B cell (primary cell): ENCODE measurements at regions not wholly inside any gene's neighbourhood (a gene's known extent, or its start where the extent isn't known, plus 50 kb on each side); places are given as distances from the start of the nearest gene placed in this dataset.
A peak's percentile ranks its signal among the peaks of the same experiment; 100 is the strongest.

Experiments used
- ATAC-seq: fragments of 200-7000 bp; cut with Tn5 transposase; one replicate; pipeline ENCODE4 v1.10.0; 2021; ENCODE audit warnings: low read depth, mild to moderate bottlenecking, moderate number of reproducible peaks, moderate library complexity
- CTCF ChIA-PET: fragments of 350-600 bp; sonication (Branson Sonifier 250); formaldehyde crosslinking; loops from one replicate; lab custom pipeline; 2021; ENCODE audit warnings: antibody characterized with exemption, inconsistent platforms; lab: Charles Lee
- POLR2A ChIA-PET: fragments of 350-600 bp; sonication (Branson Sonifier 250); formaldehyde crosslinking; loops from one replicate; lab custom pipeline; 2021; ENCODE audit warnings: antibody characterized with exemption; lab: Charles Lee
- DNase-seq: peaks from one replicate; pipeline ENCODE4 v3.0.0; 2013
- H2AFZ ChIP-seq: 2 replicates; pipeline ENCODE4 v1.6.1; 2012; ENCODE audit warnings: mild to moderate bottlenecking, low read depth, low read length; ENCODE audit not compliant: insufficient read depth, poor library complexity, severe bottlenecking
- H3K27ac ChIP-seq, 2 donors: 1 replicate in 1 of 2; 2 replicates in 1 of 2; pipeline ENCODE4 v1.5.1; 2012 to 2013; ENCODE audit warnings: low read length in 2 of 2, mild to moderate bottlenecking in 2 of 2, moderate library complexity in 1 of 2
- H3K27me3 ChIP-seq, 4 experiments: fragments of 200-600 bp in 1 of 4; sonication (generic) in 1 of 4; replicated peaks in 1 of 4; 1 replicate in 2 of 4; 2 replicates in 2 of 4; pipeline versions ENCODE4 v1.6.1 to v1.7.0; 2013 to 2016; ENCODE audit warnings: low read length in 3 of 4, mild to moderate bottlenecking in 2 of 4, mixed read lengths in 1 of 4, moderate library complexity in 1 of 4; ENCODE audit not compliant: insufficient read depth in 4 of 4, control insufficient read depth in 3 of 4; ENCODE audit errors: control extremely low read depth in 1 of 4
- H3K36me3 ChIP-seq, 2 experiments: replicated peaks in 1 of 2; 1 replicate in 1 of 2; 2 replicates in 1 of 2; pipeline versions ENCODE4 v1.6.1 to v1.7.1; 2013; ENCODE audit warnings: low read length in 1 of 2; ENCODE audit not compliant: insufficient read depth in 2 of 2, control insufficient read depth in 1 of 2; ENCODE audit errors: control extremely low read depth in 1 of 2, extremely low read depth in 1 of 2
- H3K4me1 ChIP-seq, 2 donors: fragments of 200-600 bp in 1 of 2; sonication (generic) in 1 of 2; 1 replicate in 1 of 2; 2 replicates in 1 of 2; pipeline versions ENCODE4 v1.5.1 to v1.6.1; 2013 to 2017; ENCODE audit warnings: low read length in 2 of 2; ENCODE audit not compliant: control insufficient read depth in 2 of 2, insufficient read depth in 2 of 2
- H3K4me2 ChIP-seq: replicated peaks from 2 replicates; pipeline ENCODE3; 2012; ENCODE audit warnings: mild to moderate bottlenecking, low read depth, low read length; ENCODE audit not compliant: poor library complexity, severe bottlenecking
- H3K4me3 ChIP-seq, 5 experiments: fragments of 200-600 bp in 1 of 5; sonication (generic) in 1 of 5; 1 replicate in 3 of 5; 2 replicates in 2 of 5; pipeline versions ENCODE4 v1.5.1 to v1.7.0; 2011 to 2016; ENCODE audit warnings: low read length in 4 of 5, mild to moderate bottlenecking in 4 of 5, low read depth in 2 of 5, control low read depth in 1 of 5, moderate library complexity in 1 of 5; ENCODE audit not compliant: insufficient read depth in 1 of 5; ENCODE audit errors: control extremely low read depth in 1 of 5, extremely low read depth in 1 of 5
- H3K79me2 ChIP-seq: fragments of 200-600 bp; sonication (generic); one replicate; pipeline ENCODE4 v1.6.0; 2016; ENCODE audit warnings: low read length; ENCODE audit not compliant: control insufficient read depth, insufficient read depth
- H3K9ac ChIP-seq: fragments of 200-600 bp; sonication (generic); 2 replicates; pipeline ENCODE4 v1.6.1; 2017; ENCODE audit warnings: mild to moderate bottlenecking, low read length, moderate library complexity
- H3K9me3 ChIP-seq, 3 donors: one replicate each; pipeline versions ENCODE4 v1.6.1 to v1.7.1; 2013; ENCODE audit warnings: low read length in 2 of 3; ENCODE audit not compliant: control insufficient read depth in 2 of 3, insufficient read depth in 1 of 3; ENCODE audit errors: control extremely low read depth in 1 of 3
- H4K20me1 ChIP-seq: 2 replicates; pipeline ENCODE4 v1.6.0; 2012; ENCODE audit warnings: mild to moderate bottlenecking, low read length; ENCODE audit not compliant: insufficient read depth, control insufficient read depth, poor library complexity, severe bottlenecking
- H3K27ac Mint-ChIP-seq: one replicate; pipeline ENCODE4 v1.8.0; 2021; ENCODE audit warnings: mixed read lengths
- H3K27me3 Mint-ChIP-seq: one replicate; pipeline ENCODE4 v1.8.0; 2021; ENCODE audit warnings: mixed read lengths
- H3K4me1 Mint-ChIP-seq: one replicate; pipeline ENCODE4 v1.8.0; 2021; ENCODE audit warnings: mixed read lengths
- H3K4me3 Mint-ChIP-seq: one replicate; pipeline ENCODE4 v1.8.0; 2021; ENCODE audit warnings: mixed read lengths
- H3K9me3 Mint-ChIP-seq: one replicate; pipeline ENCODE4 v1.8.0; 2022; ENCODE audit warnings: mixed read lengths; ENCODE audit not compliant: insufficient read depth
- EZH2 ChIP-seq: IDR thresholded peaks from 2 replicates; pipeline ENCODE4 v1.6.1; 2012; ENCODE audit warnings: borderline replicate concordance, low read depth, mild to moderate bottlenecking, moderate library complexity, low read length; ENCODE audit not compliant: insufficient read depth, poor library complexity, severe bottlenecking
- WGBS: methylation state at CpG from one replicate; pipeline ENCODE4 v1.1.5; 2013; ENCODE audit warnings: missing lambda C conversion rate; ENCODE audit not compliant: insufficient coverage; 5-methylcytosine and 5-hydroxymethylcytosine counted together
- intact Hi-C: fragments of 100-400 bp; cut with micrococcal nuclease; formaldehyde crosslinking; loops from one replicate; pipeline ENCODE4 v1.10.0; 2022
- TF ChIP-seq, protein P1 (sequence below): fragments of 200-600 bp; IDR thresholded peaks from one replicate; pipeline ENCODE4 v1.8.0; 2022; ENCODE audit warnings: antibody characterized with exemption, mild to moderate bottlenecking

DNA sequence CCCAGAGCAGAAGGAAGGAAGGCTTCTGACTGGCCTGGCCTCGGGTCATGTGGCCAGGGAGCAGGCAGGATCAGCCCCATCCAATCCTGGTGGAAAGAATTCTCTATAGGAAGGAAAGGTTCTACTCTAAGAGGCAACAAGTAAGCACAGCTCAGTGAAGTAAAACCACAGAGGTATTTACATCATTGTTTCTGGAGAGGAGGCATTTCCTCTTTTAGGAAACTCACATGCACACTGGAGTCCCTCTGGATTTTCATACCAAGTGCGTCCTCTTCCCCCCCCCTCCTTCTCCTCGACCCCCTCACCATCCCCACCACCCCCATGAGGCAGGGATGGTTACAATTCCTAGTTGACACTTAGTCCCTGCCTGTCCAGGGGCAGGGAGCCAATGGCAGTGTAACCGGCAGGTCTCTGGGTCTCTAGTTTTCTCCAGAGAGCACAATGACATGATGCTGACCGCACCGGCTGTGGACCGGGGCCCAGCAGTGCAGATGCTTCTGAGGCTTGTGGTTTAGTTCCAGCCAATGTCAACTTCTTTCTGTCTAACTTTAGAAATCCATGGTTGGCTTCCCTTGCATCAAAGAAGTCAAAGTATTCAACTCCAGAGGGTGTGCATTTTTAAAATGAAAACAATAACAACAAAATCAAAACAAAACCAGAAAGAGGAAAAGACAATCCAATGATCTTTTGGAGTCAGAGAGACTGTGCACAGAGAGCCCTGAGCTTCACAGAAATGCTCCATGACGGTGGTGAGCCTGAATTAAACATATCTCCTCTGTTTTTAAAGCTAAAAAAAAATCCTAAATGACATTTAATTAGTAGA is 230.3 kb upstream of the TLE3 start:
- Mint-ChIP-seq H3K4me1 (peaks cover 33% of the 10 kb centered on the region), H3K9me3 (peaks cover 8% of the 10 kb centered on the region), H3K4me3 (peak overlapping the region; percentile 62), H3K27me3 (no peaks in the 10 kb centered on the region), H3K27ac (peak overlapping the region; percentile 74)
- no peak overlapping the region for H3K4me3 ChIP-seq
- POLR2A ChIA-PET = interaction anchor here (0.6 to 2.1 kb wide), 3 partner anchors 9 to 46 kb away, joined by 3 to 10 read pairs (median 6); no protein-coding TSS in a partner anchor
- peak; percentile 90 for ATAC-seq
- TF ChIP-seq, protein P1, sequence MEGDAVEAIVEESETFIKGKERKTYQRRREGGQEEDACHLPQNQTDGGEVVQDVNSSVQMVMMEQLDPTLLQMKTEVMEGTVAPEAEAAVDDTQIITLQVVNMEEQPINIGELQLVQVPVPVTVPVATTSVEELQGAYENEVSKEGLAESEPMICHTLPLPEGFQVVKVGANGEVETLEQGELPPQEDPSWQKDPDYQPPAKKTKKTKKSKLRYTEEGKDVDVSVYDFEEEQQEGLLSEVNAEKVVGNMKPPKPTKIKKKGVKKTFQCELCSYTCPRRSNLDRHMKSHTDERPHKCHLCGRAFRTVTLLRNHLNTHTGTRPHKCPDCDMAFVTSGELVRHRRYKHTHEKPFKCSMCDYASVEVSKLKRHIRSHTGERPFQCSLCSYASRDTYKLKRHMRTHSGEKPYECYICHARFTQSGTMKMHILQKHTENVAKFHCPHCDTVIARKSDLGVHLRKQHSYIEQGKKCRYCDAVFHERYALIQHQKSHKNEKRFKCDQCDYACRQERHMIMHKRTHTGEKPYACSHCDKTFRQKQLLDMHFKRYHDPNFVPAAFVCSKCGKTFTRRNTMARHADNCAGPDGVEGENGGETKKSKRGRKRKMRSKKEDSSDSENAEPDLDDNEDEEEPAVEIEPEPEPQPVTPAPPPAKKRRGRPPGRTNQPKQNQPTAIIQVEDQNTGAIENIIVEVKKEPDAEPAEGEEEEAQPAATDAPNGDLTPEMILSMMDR = no peak
- no peak for TF ChIP-seq EZH2
- CTCF ChIA-PET = interaction anchor here (1.2 to 1.9 kb wide), 6 partner anchors 9 to 228 kb away, joined by 3 to 8 read pairs (median 4); no protein-coding TSS in a partner anchor
- H4K20me1 ChIP-seq = no peaks in the 10 kb centered on the region
- intact Hi-C loops = loop anchor here (1.0 to 10.0 kb wide), 4 partner anchors 9 to 157 kb away; no protein-coding TSS in a partner anchor
- peaks cover 7 to 11% (median 8%) of the 10 kb centered on the region in 3 donors for H3K9me3 ChIP-seq
- WGBS = 1% methylated on average over 4 of the region's 8 CpGs
- H3K36me3 ChIP-seq = no peaks in the 10 kb centered on the region
- peak overlapping the region; percentile 58 for H3K4me2 ChIP-seq
- H3K27ac ChIP-seq = peak overlapping the region; percentile 32 to 39
- H3K27me3 ChIP-seq = no peaks in the 10 kb centered on the region
- H3K79me2 ChIP-seq = no peaks in the 10 kb centered on the region
- DNase-seq = peak; percentile 77
- no peak overlapping the region for H2AFZ ChIP-seq
- peak overlapping the region; percentile 1 for H3K9ac ChIP-seq
- H3K4me1 ChIP-seq = peaks cover 22 to 32% of the 10 kb centered on the region in 2 donors
